Glomerular visceral epithelial cell (primary cell): ENCODE measurements at regions not wholly inside any gene's neighbourhood (a gene's known extent, or its start where the extent isn't known, plus 50 kb on each side); places are given as distances from the start of the nearest gene placed in this dataset.

ENCODE experiments used
- DNase-seq: peaks from one replicate; pipeline ENCODE4 v3.0.0-alpha.2; 2016; ENCODE audit errors: extremely low spot score

DNA sequence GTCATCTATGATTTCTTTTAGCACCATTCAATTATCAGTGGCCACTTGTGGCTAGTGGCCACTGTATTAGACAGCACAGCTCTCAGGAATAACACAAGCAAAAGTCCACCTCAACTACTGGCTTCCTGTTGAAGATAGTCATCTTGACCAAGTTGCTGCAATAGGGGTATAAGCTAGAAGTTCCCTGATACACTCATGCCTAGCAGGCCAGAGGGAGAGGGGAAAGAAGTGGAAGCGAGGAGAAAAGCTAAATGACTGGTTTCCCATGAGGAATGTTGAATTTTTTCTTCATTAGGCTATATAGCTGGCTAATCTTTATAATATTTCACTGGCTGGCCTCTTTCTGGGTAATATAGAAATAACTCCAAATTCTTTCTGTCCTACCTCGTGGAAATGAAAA, 327.5 kb upstream of the MEOX2 start:
- DNase-seq = no peak

GRCh38 chr7:16007911-16008310, 321.4 kb upstream of the MEOX2 start:
- no peak for DNase-seq

DNA sequence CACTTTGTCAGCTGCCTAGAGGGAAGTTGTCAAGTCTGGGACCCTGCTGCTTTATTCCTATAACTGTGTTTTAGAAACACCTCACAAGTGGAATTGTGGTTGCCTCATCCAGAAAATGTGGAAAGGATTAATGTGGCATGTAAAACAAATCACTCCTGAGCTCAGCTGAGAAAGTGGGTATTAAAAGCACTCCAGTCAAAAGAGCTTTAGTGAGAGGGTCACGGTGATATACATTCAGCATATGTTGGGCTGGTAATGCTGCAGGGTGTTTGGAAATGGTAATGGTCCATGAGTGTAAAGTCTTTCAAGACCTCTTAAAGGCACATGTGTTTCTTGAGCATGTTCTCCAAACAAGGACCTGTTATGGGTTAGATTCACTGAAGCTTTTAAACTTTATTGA, 318.2 kb upstream of the MEOX2 start:
- DNase-seq = no peak

GRCh38 chr7:16001477-16001876, 315.0 kb upstream of the MEOX2 start:
- DNase-seq = no peak

- no peak for DNase-seq
These were observed 312.1 kb upstream of the MEOX2 start for GRCh38 chr7:15998617-15999016.

- DNase-seq = no peak
These were observed 308.5 kb upstream of the MEOX2 start for GRCh38 chr7:15995027-15995426.

DNA sequence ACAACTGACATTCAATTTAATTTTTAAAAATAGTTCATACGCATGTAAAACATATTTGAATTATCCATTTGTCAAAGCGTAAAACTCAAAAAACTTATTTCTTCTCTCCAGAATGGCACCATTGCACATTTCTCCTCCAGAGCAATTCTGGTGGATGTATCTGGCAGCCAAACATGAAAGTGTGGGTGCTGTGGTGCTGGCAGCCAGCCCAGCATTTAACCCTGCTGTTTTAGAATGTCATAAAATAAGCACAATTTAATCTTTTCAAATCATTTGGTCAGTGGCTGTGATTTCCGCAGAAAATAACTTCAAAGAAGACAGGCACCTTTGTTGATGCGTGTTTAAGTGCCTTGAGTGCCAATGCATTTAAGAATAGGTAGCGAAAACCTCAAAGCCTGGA, 302.7 kb upstream of the MEOX2 start:
- DNase-seq = no peak

- DNase-seq = no peak
These were observed 299.3 kb upstream of the MEOX2 start for GRCh38 chr7:15985587-15986384.

- DNase-seq = no peak
These were observed 291.2 kb upstream of the MEOX2 start for GRCh38 chr7:15977663-15978062.

GRCh38 chr7:15972862-15973275, 286.4 kb upstream of the MEOX2 start:
- DNase-seq = peak; percentile 5

GRCh38 chr7:15967551-15967950, 281.1 kb upstream of the MEOX2 start:
- DNase-seq = no peak

DNA sequence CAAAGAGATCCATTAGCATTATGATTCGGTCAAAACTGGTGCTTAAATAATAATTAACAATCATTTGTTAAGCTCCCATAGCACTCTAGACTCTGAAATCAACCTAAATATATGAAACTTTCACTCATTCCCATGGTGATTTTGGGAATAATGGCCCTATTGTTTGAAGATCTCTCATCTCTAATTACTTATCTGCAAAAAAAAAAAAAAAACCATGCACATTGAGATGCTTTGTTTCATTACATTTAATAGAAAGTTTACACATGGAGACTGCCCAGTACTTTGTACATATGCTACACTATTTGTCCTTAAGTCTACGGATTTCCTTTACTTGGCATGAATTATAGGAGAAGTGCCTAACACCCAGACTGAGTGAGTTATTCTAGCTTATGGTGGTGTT, 280.6 kb upstream of the MEOX2 start:
- DNase-seq = no peak

DNA sequence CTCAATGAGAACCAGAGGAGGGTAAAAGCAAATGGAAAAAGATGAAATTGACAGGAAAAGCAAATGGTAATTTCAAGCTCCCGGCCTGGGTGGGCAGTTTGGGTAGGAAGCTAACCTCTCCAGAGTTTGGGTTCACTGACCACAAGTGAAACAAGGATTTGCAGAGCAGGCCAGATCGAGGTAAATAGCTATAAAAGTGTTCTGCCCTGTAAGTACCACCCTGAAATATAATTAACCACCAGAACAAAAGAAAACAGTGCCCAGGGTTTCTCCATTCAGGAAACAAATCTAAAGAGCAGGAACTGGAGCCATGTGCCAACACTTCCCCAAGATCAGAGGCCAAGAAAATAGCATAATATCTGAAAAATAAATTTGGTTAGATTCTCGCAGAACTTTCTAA, 276.7 kb upstream of the MEOX2 start:
- no peak for DNase-seq

- DNase-seq = no peak
These were observed 268.3 kb upstream of the MEOX2 start for GRCh38 chr7:15954671-15955354.

GRCh38 chr7:15950299-15950698, 263.8 kb upstream of the MEOX2 start:
- no peak for DNase-seq

DNA sequence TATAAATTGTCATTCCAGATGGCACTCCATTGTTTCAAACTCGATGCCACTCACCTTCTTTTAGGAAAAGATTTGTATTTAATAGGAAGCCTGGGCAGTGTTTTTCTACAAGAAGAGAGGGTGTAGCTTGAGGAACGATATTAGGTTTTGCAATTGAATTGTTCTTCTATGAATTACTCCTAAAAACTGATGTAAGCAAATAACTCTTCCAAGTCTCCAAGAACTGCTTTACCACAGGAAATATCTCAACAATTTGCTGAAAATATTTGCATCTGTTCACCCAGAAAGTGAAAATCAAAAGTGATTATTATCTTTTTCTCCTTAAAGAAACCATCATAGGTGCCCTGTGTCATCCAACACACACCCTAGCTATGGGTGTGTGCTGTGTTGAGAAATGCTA, 261.3 kb upstream of the MEOX2 start:
- DNase-seq = no peak

GRCh38 chr7:15938115-15938514, 251.6 kb upstream of the MEOX2 start:
- DNase-seq = no peak

- no peak for DNase-seq
These were observed 251.1 kb upstream of the MEOX2 start for GRCh38 chr7:15937571-15937970.

- DNase-seq = no peak
These were observed 250.5 kb upstream of the MEOX2 start for GRCh38 chr7:15936991-15937390.

DNA sequence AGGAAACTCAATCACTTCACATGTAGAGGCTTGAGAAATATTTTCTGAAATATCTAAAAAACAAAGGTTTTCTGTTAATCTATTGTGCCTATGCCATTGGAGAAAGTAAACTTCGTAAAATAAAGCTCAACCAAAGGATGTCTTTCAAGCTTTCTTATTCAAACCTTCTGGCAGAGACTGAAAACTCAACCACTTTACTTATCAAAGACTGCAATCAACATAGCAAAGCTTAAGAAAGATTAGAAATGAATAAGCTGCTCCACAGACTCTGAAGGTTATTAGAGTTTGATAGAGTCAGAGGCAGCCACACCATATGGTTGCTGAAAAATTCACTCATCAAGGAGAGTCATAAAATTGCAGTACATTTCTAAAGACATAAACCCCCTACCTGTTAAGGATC, 245.8 kb upstream of the MEOX2 start:
- DNase-seq = no peak

DNA sequence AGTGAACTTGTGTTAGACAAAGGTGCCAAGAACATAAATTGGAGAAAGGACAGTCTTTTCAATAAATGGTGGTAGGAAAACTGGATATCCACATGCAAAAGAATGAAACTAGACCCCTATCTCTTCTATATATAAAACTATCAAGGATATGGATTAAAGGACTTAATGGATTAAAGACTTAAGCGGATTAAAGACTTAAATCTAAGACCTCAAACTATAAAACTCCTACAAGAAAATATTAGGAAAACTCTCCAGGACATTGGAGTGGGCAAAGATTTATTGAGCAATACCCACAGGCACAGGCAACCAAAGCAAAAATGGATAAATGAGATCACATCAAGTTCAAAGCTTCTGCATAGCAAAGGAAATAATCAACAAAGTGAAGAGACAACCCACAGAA, 242.9 kb upstream of the MEOX2 start:
- no peak for DNase-seq

DNA sequence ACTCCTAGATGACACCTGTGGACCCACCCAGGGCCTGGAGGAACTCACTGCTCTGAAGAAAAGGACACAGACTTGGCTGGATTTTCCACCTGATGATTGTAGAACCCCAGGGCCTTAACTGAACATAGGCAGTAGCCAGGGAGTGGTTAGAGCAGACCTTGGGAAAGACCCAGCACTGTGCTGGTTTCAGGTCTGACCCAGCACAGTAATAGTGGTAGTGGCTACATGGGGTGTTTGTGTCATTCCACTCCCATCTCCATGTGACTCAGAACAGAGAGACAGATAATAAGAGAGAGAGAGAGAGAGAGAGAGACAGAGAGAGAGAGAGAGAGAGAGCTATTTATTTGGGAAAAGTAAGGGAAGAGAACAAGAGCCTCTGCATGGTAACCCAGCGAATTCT, 239.1 kb upstream of the MEOX2 start:
- no peak for DNase-seq

- no peak for DNase-seq
These were observed 238.4 kb upstream of the MEOX2 start for GRCh38 chr7:15924910-15925309.

DNA sequence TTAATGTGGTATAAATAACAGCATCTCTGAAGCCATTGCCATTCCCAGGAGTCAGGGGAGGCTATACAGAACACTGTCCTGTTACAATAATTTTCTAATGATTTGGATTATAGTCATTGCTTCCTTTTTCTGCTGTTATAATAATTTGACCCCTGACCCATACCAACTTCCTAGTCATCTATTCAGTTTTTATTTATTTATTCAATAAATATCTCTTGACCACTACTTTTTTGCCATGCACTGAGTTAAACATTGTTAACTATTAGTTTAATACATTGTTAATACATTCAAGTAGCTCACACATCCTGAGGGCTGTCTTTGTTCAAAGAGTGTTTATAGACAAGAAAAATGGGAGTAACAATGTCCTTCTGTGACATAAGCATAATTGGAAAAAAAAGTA, 235.5 kb upstream of the MEOX2 start:
- DNase-seq = no peak
